HG02943 (cell line): ENCODE measurements at regions not wholly inside any gene's neighbourhood (a gene's known extent, or its start where the extent isn't known, plus 50 kb on each side); places are given as distances from the start of the nearest gene placed in this dataset.

Experiments
- ATAC-seq: cut with Tn5 transposase; IDR thresholded peaks from one replicate; pipeline ENCODE4 v1.9.1; 2021; ENCODE audit warnings: mild to moderate bottlenecking, low read depth, moderate library complexity; ENCODE audit not compliant: unreplicated experiment

- ATAC-seq = no peak
These were observed 1264.3 kb downstream of the BRD1 start for GRCh38 chr22:48563118-48563965.

GRCh38 chr22:48561676-48562075 is 1266.0 kb downstream of the BRD1 start:
- no peak for ATAC-seq

- ATAC-seq = no peak
These were observed 1266.8 kb downstream of the BRD1 start for GRCh38 chr22:48560836-48561235.

GRCh38 chr22:48560389-48560751 is 1267.3 kb downstream of the BRD1 start:
- ATAC-seq = no peak

- no peak for ATAC-seq
These were observed 1267.9 kb downstream of the BRD1 start for GRCh38 chr22:48559647-48560388.

GRCh38 chr22:48558606-48559402 is 1268.9 kb downstream of the BRD1 start:
- ATAC-seq = no peak

- ATAC-seq = no peak
These were observed 1269.7 kb downstream of the BRD1 start for GRCh38 chr22:48558016-48558415.

GRCh38 chr22:48557473-48557872 is 1270.2 kb downstream of the BRD1 start:
- no peak for ATAC-seq

- no peak for ATAC-seq
These were observed 1270.9 kb downstream of the BRD1 start for GRCh38 chr22:48556751-48557150.

- no peak for ATAC-seq
These were observed 1271.5 kb downstream of the BRD1 start for GRCh38 chr22:48556222-48556621.

- no peak for ATAC-seq
These were observed 1272.1 kb downstream of the BRD1 start for GRCh38 chr22:48555606-48556005.

GRCh38 chr22:48554893-48555572 is 1272.6 kb downstream of the BRD1 start:
- no peak for ATAC-seq

GRCh38 chr22:48553694-48554308 is 1273.9 kb downstream of the BRD1 start:
- no peak for ATAC-seq

- ATAC-seq = no peak
These were observed 1274.6 kb downstream of the BRD1 start for GRCh38 chr22:48553119-48553518.

GRCh38 chr22:48551716-48552268 is 1275.9 kb downstream of the BRD1 start:
- no peak for ATAC-seq

GRCh38 chr22:48551061-48551460 is 1276.6 kb downstream of the BRD1 start:
- ATAC-seq = no peak

- no peak for ATAC-seq
These were observed 1279.3 kb downstream of the BRD1 start for GRCh38 chr22:48548391-48548790.

- ATAC-seq = no peak
These were observed 1279.7 kb downstream of the BRD1 start for GRCh38 chr22:48547971-48548370.

- ATAC-seq = no peak
These were observed 1280.8 kb downstream of the BRD1 start for GRCh38 chr22:48546653-48547424.
